ENCODE measurements at regions not wholly inside any gene's neighbourhood (a gene's known extent, or its start where the extent isn't known, plus 50 kb on each side); places are given as distances from the start of the nearest gene placed in this dataset.

DNA sequence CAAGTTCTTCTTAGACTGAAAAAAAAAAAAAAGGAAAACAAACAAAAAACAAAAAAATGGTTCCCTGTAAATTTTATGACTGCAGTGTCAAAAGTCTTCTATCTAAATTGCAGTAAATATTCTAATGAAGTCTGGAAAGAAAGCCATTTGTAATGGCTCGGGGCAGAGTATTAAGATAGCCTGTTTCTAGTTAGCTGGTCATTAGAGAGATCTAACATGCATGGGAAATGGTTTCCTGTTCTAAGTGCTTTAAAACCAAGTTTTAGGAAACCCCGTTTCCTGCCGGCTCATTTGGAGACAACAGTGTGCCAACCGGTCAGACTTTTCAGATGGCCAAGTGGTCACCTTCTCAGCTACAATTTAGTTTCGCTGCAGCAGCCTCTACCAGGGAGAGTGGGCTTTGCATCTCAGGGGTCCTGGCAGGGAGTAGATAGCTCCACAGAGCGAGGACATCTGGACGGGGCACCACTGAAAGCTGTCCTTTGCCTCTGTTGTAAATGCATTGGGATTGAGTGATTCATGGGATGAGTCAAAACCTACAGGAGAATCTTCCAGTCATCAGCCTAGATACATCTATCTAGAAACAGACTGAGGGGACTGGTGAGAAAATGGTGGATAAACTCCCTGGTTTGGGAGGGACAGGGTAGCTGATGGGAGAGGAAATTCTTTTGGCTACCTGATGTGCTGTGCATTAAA, 473.2 kb upstream of the SALL1 start:
- TF ChIP-seq, protein P1, sequence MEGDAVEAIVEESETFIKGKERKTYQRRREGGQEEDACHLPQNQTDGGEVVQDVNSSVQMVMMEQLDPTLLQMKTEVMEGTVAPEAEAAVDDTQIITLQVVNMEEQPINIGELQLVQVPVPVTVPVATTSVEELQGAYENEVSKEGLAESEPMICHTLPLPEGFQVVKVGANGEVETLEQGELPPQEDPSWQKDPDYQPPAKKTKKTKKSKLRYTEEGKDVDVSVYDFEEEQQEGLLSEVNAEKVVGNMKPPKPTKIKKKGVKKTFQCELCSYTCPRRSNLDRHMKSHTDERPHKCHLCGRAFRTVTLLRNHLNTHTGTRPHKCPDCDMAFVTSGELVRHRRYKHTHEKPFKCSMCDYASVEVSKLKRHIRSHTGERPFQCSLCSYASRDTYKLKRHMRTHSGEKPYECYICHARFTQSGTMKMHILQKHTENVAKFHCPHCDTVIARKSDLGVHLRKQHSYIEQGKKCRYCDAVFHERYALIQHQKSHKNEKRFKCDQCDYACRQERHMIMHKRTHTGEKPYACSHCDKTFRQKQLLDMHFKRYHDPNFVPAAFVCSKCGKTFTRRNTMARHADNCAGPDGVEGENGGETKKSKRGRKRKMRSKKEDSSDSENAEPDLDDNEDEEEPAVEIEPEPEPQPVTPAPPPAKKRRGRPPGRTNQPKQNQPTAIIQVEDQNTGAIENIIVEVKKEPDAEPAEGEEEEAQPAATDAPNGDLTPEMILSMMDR (IDR thresholded peaks at IDR 0.05; ENCODE audit: insufficient read depth, low read depth, low read length) = no peak
- no peak for DNase-seq (ENCODE audit: low read depth)
- H3K4me3 ChIP-seq (ENCODE audit: low read depth, low read length) = no peak overlapping the region

DNA sequence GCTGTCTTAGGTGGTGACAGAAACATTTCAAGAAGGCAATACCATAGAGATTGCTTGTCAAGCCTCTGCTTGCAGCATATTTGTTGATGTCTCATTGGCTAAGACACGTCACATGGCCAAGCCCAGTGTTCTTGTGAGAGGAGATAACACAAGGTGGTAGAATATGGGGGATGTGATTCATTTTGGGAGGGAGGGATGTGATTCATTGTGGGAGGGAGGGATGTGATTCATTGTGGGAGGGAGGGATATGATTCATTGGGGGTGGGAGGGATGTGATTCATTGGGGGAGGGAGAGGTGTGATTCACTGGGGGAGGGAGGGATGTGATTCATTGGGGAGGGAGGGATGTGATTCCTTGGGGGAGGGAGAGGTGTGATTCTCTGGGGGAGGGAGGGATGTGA, 470.5 kb upstream of the SALL1 start:
- TF ChIP-seq, protein P1 (IDR thresholded peaks at IDR 0.05; ENCODE audit: insufficient read depth, low read depth, low read length) = no peak
- DNase-seq (ENCODE audit: low read depth) = no peak
- no peak overlapping the region for H3K4me3 ChIP-seq (ENCODE audit: low read depth, low read length)

DNA sequence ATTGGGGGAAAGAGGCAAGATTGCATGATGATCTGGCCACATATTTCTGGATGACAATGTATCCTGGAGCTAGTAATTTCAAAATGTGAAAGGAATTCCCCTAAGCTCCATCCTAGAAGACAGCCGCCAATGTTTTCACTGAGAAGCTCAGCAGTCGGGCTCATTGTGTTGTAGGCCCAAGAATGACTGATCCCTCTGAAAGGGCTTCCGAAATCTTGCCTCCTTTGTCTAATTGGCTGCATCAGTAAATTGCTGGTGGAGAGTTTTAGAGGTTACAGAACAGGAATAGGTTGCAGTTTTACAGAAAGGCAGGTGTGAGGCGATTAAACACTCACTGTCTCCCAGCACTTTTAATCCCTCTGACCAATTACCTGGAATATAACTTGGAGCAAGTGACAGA, 464.1 kb upstream of the SALL1 start:
- TF ChIP-seq, protein P1 (IDR thresholded peaks at IDR 0.05; ENCODE audit: insufficient read depth, low read depth, low read length) = no peak
- DNase-seq (ENCODE audit: low read depth) = no peak
- no peak overlapping the region for H3K4me3 ChIP-seq (ENCODE audit: low read depth, low read length)

DNA sequence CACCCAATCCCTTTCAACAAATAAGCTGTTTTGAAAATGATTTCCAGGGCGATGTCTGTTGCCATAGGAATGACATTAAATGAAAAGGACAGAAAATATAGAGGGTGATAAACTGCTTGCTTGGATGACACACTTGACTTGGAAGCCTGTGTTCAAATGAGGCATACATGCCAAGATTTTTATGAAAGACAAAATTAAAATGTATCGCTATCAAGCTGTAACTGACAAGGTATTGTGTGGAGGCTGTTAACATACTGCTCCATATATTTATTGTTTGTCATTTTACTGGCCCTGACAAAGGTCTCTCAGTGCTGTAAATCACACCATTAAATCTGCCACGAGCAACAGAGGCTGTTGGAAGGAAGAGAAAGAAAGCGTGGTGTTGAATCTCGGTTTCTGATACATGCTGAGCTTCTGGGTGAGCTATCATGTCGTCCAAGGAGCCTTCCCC, 456.2 kb upstream of the SALL1 start:
- no peak overlapping the region for H3K4me3 ChIP-seq (ENCODE audit: low read depth, low read length)
- TF ChIP-seq, protein P1 (IDR thresholded peaks at IDR 0.05; ENCODE audit: insufficient read depth, low read depth, low read length) = no peak
- peak; percentile 35 for DNase-seq (ENCODE audit: low read depth)

DNA sequence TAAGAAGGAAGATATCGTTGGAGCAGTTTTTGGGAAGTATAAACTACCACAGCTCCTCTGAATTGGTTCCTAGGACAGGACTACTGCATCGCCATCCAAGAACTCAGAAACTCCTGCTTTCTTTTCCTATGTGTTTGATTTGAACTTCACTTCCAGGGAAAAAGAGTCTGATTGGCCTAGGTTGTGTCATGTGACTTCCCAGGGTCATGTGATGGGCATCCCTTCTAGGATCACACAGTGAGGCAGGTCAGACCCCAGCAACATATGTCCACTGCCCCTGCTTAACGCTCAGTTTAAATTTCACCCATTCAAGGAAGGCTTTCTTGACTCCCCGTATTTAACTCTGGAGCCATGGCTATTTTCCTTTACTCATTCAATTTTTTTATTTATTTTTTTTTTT, 445.2 kb upstream of the SALL1 start:
- no peak overlapping the region for H3K4me3 ChIP-seq (ENCODE audit: low read depth, low read length)
- TF ChIP-seq, protein P1 (IDR thresholded peaks at IDR 0.05; ENCODE audit: insufficient read depth, low read depth, low read length) = no peak
- DNase-seq (ENCODE audit: low read depth) = no peak

DNA sequence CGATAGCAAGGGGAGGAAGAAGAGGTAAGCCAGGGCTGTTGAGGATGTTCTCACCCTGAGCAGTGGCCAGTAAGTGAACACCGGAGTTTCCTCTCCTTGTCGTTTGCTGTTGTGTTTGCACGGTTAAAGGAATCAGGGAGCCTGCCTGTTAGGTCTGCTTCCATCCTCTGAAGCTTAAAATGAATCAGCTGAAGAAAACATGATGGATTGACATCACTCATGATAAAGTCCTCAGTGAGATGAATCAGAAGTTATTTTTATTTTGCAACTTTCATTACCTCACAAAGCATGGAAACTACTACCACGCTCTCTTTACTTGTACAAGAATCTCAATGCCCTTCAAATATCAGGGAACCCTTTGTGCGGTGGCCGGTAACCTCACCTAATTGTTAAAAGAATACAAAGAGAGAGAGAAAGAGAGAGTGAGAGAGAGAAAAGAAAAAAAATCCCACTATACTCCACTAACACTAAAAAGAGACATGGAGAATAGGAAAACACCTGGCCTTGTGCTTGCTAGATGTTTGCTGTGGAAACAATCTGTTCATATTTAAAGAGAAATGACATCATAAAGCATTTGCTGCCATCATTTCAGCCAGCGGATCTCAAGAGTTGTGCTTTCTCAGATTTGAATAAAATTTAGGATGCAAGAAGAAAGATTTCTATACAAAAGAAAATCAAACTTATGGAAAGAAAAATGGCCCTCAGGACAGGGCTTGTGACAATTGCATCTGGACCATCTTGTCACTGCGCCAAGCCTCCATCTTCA, 441.6 kb upstream of the SALL1 start:
- TF ChIP-seq, protein P1 (IDR thresholded peaks at IDR 0.05; ENCODE audit: insufficient read depth, low read depth, low read length) = no peak
- no peak for DNase-seq (ENCODE audit: low read depth)
- no peak overlapping the region for H3K4me3 ChIP-seq (ENCODE audit: low read depth, low read length)
